COR-L47 (cell line): ENCODE measurements at regions not wholly inside any gene's neighbourhood (a gene's known extent, or its start where the extent isn't known, plus 50 kb on each side); places are given as distances from the start of the nearest gene placed in this dataset.
"Not testable (repeated sequence)": the region's sequence is repeated elsewhere in the genome, so short reads cannot be mapped to it uniquely, and the experiment has no call there.

Experiments used
- DNase-seq: peaks from one replicate; lab custom pipeline; 2025; lab: John Stamatoyannopoulos, UW

GRCh38 chr7:76716551-76716950 lies 89.5 kb upstream of the POMZP3 start:
- not testable (repeated sequence) for DNase-seq

GRCh38 chr7:76712926-76713325 lies 85.8 kb upstream of the POMZP3 start:
- DNase-seq, result not testable (repeated sequence)

- peak; percentile 77 for DNase-seq
These were observed 84.6 kb upstream of the POMZP3 start for GRCh38 chr7:76711648-76712047.

GRCh38 chr7:76709703-76710102 lies 82.6 kb upstream of the POMZP3 start:
- not testable (repeated sequence) for DNase-seq

DNA sequence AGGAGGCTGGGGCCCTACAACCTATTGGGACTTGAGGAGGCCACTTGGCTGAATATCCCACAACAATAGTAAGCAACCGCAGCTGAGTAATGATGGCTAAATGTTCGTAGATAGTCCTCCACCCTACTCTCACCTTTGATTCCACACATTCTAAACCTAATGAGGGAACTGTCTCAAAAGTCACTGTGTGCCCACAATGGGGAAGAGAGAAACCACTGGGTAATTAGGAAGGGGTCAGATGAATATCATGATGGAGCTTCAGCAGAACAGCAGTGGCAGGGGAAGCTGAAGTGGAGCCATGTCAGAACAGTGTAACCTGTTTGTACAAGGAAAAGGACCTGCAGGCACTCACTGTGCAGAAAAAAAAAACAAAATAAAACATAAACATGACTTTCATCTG lies 81.4 kb upstream of the POMZP3 start:
- DNase-seq, result not testable (repeated sequence)

GRCh38 chr7:76703815-76704214 lies 76.7 kb upstream of the POMZP3 start:
- DNase-seq, result not testable (repeated sequence)

DNA sequence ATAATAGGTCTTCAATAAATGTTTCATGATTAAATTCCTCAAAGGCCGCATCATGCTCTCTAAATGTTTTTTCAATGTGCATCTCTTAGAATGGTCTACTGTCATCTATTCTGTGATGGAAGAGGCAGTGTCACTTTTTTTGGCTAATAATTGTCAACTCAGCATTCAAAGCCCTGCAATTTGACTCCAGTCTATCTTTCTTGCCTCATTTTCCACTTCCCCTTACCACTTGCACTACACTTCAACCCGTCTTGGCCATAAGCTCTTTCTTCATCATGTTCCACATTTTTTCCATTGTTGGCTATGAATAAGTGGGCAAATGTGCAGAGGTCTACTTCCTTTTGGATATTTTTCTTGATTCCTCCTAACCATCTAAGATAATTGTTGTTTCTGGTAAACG lies 59.2 kb upstream of the POMZP3 start:
- not testable (repeated sequence) for DNase-seq

DNA sequence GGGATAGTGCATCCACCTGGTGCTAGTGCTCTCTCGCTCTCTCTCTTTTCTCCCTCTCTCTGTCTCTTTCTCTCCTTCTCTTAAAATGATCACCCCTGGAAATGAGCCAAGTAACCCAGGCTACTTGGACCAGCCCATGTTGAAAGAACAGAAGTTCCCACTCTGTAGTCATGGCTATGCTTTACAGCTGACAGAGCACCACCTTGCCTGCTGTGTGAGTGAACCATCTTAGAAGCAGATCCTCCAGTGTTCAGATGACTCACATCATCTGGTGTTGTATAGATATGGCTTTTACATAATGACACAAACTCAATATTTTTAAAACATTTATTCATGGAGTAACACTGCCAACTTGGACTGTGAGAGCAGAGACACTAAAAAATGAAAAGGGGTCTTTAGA lies 57.7 kb upstream of the POMZP3 start:
- not testable (repeated sequence) for DNase-seq

- DNase-seq, result not testable (repeated sequence)
These were observed 56.6 kb upstream of the POMZP3 start for GRCh38 chr7:76683631-76684030.

GRCh38 chr7:76681810-76682209 lies 54.7 kb upstream of the POMZP3 start:
- DNase-seq, result peak; percentile 49

GRCh38 chr7:76679174-76679573 lies 52.1 kb upstream of the POMZP3 start:
- not testable (repeated sequence) for DNase-seq

- DNase-seq, result not testable (repeated sequence)
These were observed 51.4 kb upstream of the POMZP3 start for GRCh38 chr7:76678500-76678899.

DNA sequence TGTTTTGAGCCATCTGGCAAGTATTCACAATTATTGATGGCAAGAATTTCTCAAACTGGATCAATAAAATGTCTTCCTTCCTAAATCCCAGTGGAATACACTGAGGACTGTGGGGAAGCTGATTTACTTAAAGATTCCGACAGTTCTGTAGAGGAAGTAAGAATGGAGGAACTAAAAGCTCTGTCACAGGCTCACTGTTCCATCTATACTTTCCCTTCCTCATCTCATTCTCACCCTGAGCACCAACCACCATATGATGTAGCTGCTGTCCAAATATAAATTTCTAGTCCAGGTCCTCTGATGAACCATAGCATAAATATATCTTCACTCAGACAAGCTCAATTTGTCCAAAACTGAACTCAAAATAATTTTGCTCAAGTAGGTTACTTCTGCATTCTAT lies 49.8 kb upstream of the POMZP3 start:
- DNase-seq, result not testable (repeated sequence)
